ENCODE measurements at regions not wholly inside any gene's neighbourhood (a gene's known extent, or its start where the extent isn't known, plus 50 kb on each side); places are given as distances from the start of the nearest gene placed in this dataset.
A peak's percentile ranks its signal among the peaks of the same experiment; 100 is the strongest.

- no peak for DNase-seq (ENCODE audit: low read depth in 1 of 2, low spot score in 1 of 2)
- ATAC-seq: no peak
- Histone ChIP-seq H3K27ac (no peak overlapping the region), H3K9me3 (no peaks in the 10 kb centered on the region), H3K4me3 (no peak overlapping the region), H3K4me2 (no peak overlapping the region), H3K4me1 (no peaks in the 10 kb centered on the region)
- ChIA-PET POLR2A (no interaction called here), CTCF (no interaction called here)
- 18% methylated on average over 3 of the region's 3 CpGs for WGBS (ENCODE audit: missing lambda C conversion rate)
- no peak for FAIRE-seq
- TF ChIP-seq CTCF (IDR thresholded peaks at IDR 0.05) (no peak), HEYL (CRISPR knock-in tag; IDR thresholded peaks at IDR 0.05) (no peak), RAD21 (conservative IDR thresholded peaks at IDR 0.05 in 1 of 2, IDR thresholded peaks at IDR 0.05 in 1 of 2) (peak in 1 of 2 experiments; percentile 23; a peak in 2 of 5 replicates)
Measured at GRCh38 chrX:121333942-121334341, 286.5 kb downstream of the GLUD2 start.

- POLR2A ChIA-PET: no interaction called here
- no peak overlapping the region for H3K4me3 ChIP-seq
- CTCF ChIA-PET: interaction anchor here (0.6 to 0.7 kb wide), 2 partner anchors 28 to 305 kb away, joined by 3 read pairs; no protein-coding TSS in a partner anchor
- 10% methylated on average over 4 of the region's 4 CpGs for WGBS (ENCODE audit: missing lambda C conversion rate)
- ATAC-seq (no peak), FAIRE-seq (no peak), DNase-seq (ENCODE audit: low read depth in 1 of 2, low spot score in 1 of 2) (no peak)
- no peak overlapping the region for H3K4me2 ChIP-seq
- no peaks in the 10 kb centered on the region for H3K4me1 ChIP-seq
- H3K9me3 ChIP-seq: no peaks in the 10 kb centered on the region
- H3K27ac ChIP-seq: no peak overlapping the region
- TF ChIP-seq RFX5 (IDR thresholded peaks at IDR 0.05): no peak
- TF ChIP-seq CBX2 (IDR thresholded peaks at IDR 0.05; ENCODE audit: borderline replicate concordance, low read depth): no peak
Measured at GRCh38 chrX:121336831-121337421, 289.5 kb downstream of the GLUD2 start.

- Histone ChIP-seq H3K4me2 (no peak overlapping the region), H3K4me1 (no peaks in the 10 kb centered on the region), H3K27ac (no peak overlapping the region), H3K4me3 (no peak overlapping the region), H3K9me3 (no peaks in the 10 kb centered on the region)
- 40% methylated on average over 2 of the region's 2 CpGs for WGBS (ENCODE audit: missing lambda C conversion rate)
- POLR2A ChIA-PET: no interaction called here
- TF ChIP-seq POLR2AphosphoS2 (conservative IDR thresholded peaks at IDR 0.05; ENCODE audit: low read length) (no peak), RARB (CRISPR knock-in tag; IDR thresholded peaks at IDR 0.05) (no peak), PHF8 (IDR thresholded peaks at IDR 0.05; ENCODE audit: borderline replicate concordance, low read depth) (no peak), SMC3 (IDR thresholded peaks at IDR 0.05) (no peak), RNF2 (IDR thresholded peaks at IDR 0.05; ENCODE audit: borderline replicate concordance, low read depth) (no peak), ATOH8 (CRISPR knock-in tag; IDR thresholded peaks at IDR 0.05; ENCODE audit: low read depth) (no peak), SREBF2 (IDR thresholded peaks at IDR 0.05) (no peak), KDM1A (IDR thresholded peaks at IDR 0.05; ENCODE audit: low read depth) (no peak)
- CTCF ChIA-PET: no interaction called here
- no peak for ATAC-seq
- no peak for FAIRE-seq
- no peak for DNase-seq (ENCODE audit: low read depth in 1 of 2, low spot score in 1 of 2)
Measured at GRCh38 chrX:121337816-121338215, 290.4 kb downstream of the GLUD2 start.

- H3K9me3 ChIP-seq: no peaks in the 10 kb centered on the region
- ATAC-seq (no peak), FAIRE-seq (no peak), DNase-seq (ENCODE audit: low read depth in 1 of 2, low spot score in 1 of 2) (no peak)
- WGBS (ENCODE audit: missing lambda C conversion rate): 21% methylated on average over 3 of the region's 3 CpGs
- CTCF ChIA-PET: no interaction called here
- H3K4me2 ChIP-seq: no peak overlapping the region
- no peak overlapping the region for H3K27ac ChIP-seq
- no peaks in the 10 kb centered on the region for H3K4me1 ChIP-seq
- no peak overlapping the region for H3K4me3 ChIP-seq
- POLR2A ChIA-PET: no interaction called here
- TF ChIP-seq NFE2L2 (conservative IDR thresholded peaks at IDR 0.05; ENCODE audit: low read length) (no peak), FOXS1 (CRISPR knock-in tag; IDR thresholded peaks at IDR 0.05) (no peak), SMC3 (IDR thresholded peaks at IDR 0.05) (no peak), HOXB13 (CRISPR knock-in tag; IDR thresholded peaks at IDR 0.05; ENCODE audit: low read depth) (no peak), REST (IDR thresholded peaks at IDR 0.05) (no peak), HDAC2 (IDR thresholded peaks at IDR 0.05) (no peak)
Measured at GRCh38 chrX:121349263-121349662, 301.9 kb downstream of the GLUD2 start.
